ENCODE measurements at regions not wholly inside any gene's neighbourhood (a gene's known extent, or its start where the extent isn't known, plus 50 kb on each side); places are given as distances from the start of the nearest gene placed in this dataset.

DNA sequence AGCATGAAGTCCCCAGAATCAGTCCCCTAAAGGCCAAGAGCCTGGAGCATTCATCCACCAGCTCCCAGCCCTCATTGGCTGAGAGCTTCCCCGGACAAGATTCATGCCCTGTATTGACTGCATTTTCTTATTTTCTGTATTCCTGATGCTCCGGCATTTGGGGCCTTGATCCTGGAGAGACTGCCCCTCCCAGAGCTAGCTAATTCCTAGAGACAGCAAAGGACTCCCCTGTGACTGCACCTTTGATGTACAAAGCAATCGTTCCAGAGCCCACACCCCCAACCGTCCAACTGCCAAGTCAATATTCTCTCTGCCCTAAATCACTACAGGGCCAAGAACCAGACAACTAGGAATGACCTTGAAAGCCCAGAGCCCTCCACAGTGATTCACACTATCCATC lies 93.4 kb upstream of the CDH5 start:
- no peak overlapping the region for H3K4me3 ChIP-seq (ENCODE audit: low read length)
- no peaks in the 10 kb centered on the region for H3K36me3 ChIP-seq (ENCODE audit: control insufficient read depth, low read depth, low read length)
- H3K9ac ChIP-seq (ENCODE audit: low read length): no peak overlapping the region
- no peak overlapping the region for H3K27ac ChIP-seq (ENCODE audit: low read length)
- peaks cover 14% of the 10 kb centered on the region for H3K27me3 ChIP-seq (ENCODE audit: control insufficient read depth, insufficient read depth, low read length)
- H3K9me3 ChIP-seq (ENCODE audit: control insufficient read depth, low read depth, low read length): no peaks in the 10 kb centered on the region
- peaks cover 12% of the 10 kb centered on the region for H3K4me1 ChIP-seq (ENCODE audit: control insufficient read depth, low read depth, low read length)

DNA sequence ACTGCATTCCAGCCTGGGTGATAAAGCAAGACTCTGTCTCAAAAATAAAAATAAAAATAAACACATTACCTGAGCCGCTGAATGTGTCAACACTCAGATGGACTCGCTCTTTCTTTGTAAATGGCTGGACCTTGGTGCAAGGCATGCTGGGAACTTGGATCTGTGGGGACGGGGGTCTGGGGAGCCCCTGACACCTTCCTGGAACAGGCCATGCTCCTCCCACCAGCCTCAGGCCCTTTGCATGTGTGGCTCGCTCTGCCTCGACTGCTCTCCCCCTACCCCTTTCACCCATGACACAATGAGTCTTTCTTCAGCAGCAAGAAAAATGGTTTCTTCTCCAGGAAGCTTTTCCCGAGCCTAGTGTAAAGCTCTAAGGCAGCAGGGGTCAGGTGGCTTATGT lies 94.0 kb upstream of the CDH5 start:
- no peaks in the 10 kb centered on the region for H3K9me3 ChIP-seq (ENCODE audit: control insufficient read depth, low read depth, low read length)
- no peak overlapping the region for H3K4me3 ChIP-seq (ENCODE audit: low read length)
- H3K4me1 ChIP-seq (ENCODE audit: control insufficient read depth, low read depth, low read length): peaks cover 12% of the 10 kb centered on the region
- H3K27ac ChIP-seq (ENCODE audit: low read length): no peak overlapping the region
- no peak overlapping the region for H3K9ac ChIP-seq (ENCODE audit: low read length)
- H3K36me3 ChIP-seq (ENCODE audit: control insufficient read depth, low read depth, low read length): no peaks in the 10 kb centered on the region
- peaks cover 15% of the 10 kb centered on the region for H3K27me3 ChIP-seq (ENCODE audit: control insufficient read depth, insufficient read depth, low read length)

DNA sequence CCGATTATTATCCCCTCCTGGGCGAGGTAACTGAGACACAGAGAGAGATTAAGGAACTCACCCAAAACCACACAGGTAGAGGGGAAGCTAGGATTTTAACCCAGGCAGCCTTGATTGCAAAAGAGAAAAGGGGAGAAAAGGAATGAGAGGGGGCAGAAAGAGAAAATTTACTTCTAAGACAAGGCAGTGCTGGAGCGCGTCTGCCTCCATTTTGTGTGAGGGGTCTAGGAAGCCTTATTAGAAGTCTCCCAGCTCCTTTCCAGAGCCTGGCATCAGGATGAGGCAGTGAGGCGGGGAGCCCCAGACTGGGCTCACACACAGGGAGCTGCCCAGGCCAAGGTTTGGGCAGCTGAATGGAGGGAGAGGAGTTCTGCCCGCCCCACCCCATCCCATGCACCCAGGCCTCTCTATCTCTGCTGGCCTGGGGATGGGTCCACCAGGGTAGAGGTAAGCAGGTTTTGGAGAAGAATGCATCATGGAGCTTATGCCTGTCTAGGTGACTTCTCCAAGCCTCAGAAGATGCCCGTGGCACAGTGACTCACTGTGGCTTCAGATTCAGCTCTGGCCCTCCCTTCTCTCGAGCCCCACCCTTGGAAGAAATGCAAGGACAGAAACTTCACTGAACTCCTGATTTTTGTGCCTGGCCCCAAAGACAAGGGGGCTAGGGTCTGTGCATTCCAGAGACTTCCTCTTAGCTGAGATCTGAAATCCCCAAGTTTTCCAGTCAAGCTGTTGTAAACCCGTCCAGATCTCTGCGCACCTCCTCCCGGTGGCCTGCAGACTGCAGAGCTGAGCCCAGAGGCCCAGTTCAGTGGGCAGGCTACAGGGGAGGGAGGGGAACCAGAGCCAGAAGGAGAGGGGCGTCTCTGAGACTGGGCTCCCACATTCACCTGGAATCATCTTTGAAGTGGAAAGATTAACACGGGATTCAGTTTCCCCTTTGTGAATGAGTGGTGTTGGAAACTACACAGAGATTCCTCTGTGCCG lies 95.1 kb upstream of the CDH5 start:
- Histone ChIP-seq H3K36me3 (ENCODE audit: control insufficient read depth, low read depth, low read length) (no peaks in the 10 kb centered on the region), H3K9ac (ENCODE audit: low read length) (no peak overlapping the region), H3K27ac (ENCODE audit: low read length) (no peak overlapping the region), H3K27me3 (ENCODE audit: control insufficient read depth, insufficient read depth, low read length) (peaks cover 23% of the 10 kb centered on the region), H3K4me3 (ENCODE audit: low read length) (no peak overlapping the region), H3K9me3 (ENCODE audit: control insufficient read depth, low read depth, low read length) (no peaks in the 10 kb centered on the region), H3K4me1 (ENCODE audit: control insufficient read depth, low read depth, low read length) (peaks cover 15% of the 10 kb centered on the region)

DNA sequence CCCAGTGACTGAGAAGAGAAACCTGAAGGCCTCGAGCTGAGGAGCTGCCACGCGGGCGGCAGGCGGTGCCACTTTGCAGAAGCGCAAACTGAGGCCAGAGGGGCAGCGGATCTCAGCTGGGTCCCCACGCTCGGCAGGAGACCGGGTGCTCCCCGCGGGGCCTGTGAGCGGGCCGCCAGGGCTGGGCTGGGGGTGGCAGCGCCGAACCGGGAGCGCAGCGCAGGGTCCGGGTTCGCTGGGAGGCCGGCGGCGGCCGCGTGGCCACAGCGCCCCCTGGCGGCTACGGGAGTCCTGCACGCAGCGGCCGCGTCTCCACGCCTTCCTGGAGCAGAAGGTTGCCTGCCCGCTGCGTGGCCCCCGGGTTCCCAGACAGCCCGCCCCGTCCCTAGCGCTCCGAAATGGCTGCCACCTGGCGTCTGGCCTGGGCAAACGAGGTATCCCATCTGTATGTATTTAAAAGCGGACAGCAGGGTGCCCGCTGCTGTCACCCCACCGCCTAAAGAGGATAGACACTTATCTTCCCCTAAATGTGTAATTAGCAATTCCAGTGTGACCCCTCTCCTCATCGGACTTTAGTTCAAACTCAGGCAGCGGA lies 96.1 kb upstream of the CDH5 start:
- peaks cover 26% of the 10 kb centered on the region for H3K27me3 ChIP-seq (ENCODE audit: control insufficient read depth, insufficient read depth, low read length)

DNA sequence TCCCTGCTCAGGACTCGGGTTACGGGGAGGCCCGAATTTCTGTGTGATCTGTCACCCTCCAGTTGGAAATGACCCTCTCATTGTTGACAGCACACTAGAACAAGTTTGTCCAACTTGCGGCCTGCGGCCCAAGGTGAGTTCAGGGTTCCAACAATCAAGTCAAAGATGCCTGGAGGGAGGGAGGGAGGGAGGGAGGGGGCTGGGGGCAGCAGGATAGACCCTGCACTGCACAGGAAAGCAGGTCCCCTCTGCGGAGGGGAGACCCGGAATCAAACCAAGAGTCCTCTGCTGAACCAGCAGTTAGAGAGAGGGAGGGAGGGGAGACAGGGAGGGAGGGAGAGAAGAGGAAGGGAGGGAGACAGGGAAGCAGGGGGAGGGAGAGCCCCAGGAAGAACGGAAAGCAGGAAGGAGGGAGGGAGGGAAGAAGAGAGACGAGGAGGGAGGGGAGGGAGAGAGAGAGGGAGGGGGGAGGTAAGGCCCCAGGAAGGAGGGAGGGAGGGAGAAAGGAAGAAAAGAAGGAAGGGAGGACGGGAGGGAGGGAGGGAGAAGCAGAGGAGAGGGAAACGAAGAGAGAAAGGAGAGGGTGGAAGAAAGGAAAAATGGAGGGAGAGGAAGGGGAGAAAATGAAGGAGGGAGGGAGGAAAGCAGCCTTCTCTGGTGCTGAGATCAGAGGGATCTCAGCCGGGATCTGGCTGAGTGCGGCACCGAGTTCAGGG lies 96.7 kb upstream of the CDH5 start:
- peak overlapping the region; percentile 54 for H3K4me3 ChIP-seq (ENCODE audit: low read length)
- no peak overlapping the region for H3K27ac ChIP-seq (ENCODE audit: low read length)
- peaks cover 8% of the 10 kb centered on the region for H3K4me1 ChIP-seq (ENCODE audit: control insufficient read depth, low read depth, low read length)
- H3K9ac ChIP-seq (ENCODE audit: low read length): peak overlapping the region; percentile 23
- H3K27me3 ChIP-seq (ENCODE audit: control insufficient read depth, insufficient read depth, low read length): peaks cover 26% of the 10 kb centered on the region
- no peaks in the 10 kb centered on the region for H3K9me3 ChIP-seq (ENCODE audit: control insufficient read depth, low read depth, low read length)
- no peaks in the 10 kb centered on the region for H3K36me3 ChIP-seq (ENCODE audit: control insufficient read depth, low read depth, low read length)

More for the DNA sequence above, 96.1 kb upstream of the CDH5 start:
- Histone ChIP-seq H3K9me3 (ENCODE audit: control insufficient read depth, low read depth, low read length) (no peaks in the 10 kb centered on the region), H3K4me3 (ENCODE audit: low read length) (peak overlapping the region; percentile 54), H3K9ac (ENCODE audit: low read length) (peak overlapping the region; percentile 23), H3K4me1 (ENCODE audit: control insufficient read depth, low read depth, low read length) (peaks cover 8% of the 10 kb centered on the region), H3K27ac (ENCODE audit: low read length) (no peak overlapping the region), H3K36me3 (ENCODE audit: control insufficient read depth, low read depth, low read length) (no peaks in the 10 kb centered on the region)

DNA sequence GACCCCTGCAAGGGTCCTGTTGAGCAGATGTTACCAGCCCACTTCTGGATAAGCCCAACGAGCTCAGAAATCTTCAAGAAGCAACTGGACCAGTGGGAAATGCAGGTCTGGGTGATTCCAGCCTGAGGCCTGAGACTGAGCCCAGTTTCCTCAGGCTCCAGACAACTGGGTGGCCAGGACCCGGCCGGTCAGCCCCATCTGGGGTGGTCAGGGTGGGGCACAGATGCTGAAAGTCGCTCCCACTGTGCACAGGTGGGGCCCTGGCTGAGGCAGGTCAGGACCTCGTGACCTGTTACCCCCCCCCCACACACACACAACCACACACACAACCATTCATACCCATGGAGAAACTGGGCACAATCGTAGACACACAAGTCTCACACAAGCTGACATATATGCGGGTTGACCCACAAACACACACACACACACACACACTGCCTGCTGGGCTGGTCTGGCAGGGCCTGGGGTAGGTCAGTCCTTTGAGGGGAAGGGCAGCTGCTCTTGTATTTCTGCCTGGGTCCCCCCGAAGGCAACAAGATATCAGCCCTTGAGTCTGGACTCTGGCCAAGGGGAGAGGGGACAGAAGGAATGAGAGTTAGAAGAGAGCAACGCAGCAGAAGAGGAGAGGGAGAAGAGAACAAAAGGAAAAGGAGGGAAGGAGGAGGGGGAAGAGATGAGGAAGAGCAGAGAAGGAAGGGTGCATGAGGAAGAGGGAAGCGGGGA lies 99.0 kb upstream of the CDH5 start:
- Histone ChIP-seq H3K36me3 (ENCODE audit: control insufficient read depth, low read depth, low read length) (no peaks in the 10 kb centered on the region), H3K27me3 (ENCODE audit: control insufficient read depth, insufficient read depth, low read length) (peaks cover 26% of the 10 kb centered on the region), H3K27ac (ENCODE audit: low read length) (no peak overlapping the region), H3K4me3 (ENCODE audit: low read length) (no peak overlapping the region), H3K4me1 (ENCODE audit: control insufficient read depth, low read depth, low read length) (peaks cover 8% of the 10 kb centered on the region), H3K9me3 (ENCODE audit: control insufficient read depth, low read depth, low read length) (no peaks in the 10 kb centered on the region), H3K9ac (ENCODE audit: low read length) (no peak overlapping the region)

DNA sequence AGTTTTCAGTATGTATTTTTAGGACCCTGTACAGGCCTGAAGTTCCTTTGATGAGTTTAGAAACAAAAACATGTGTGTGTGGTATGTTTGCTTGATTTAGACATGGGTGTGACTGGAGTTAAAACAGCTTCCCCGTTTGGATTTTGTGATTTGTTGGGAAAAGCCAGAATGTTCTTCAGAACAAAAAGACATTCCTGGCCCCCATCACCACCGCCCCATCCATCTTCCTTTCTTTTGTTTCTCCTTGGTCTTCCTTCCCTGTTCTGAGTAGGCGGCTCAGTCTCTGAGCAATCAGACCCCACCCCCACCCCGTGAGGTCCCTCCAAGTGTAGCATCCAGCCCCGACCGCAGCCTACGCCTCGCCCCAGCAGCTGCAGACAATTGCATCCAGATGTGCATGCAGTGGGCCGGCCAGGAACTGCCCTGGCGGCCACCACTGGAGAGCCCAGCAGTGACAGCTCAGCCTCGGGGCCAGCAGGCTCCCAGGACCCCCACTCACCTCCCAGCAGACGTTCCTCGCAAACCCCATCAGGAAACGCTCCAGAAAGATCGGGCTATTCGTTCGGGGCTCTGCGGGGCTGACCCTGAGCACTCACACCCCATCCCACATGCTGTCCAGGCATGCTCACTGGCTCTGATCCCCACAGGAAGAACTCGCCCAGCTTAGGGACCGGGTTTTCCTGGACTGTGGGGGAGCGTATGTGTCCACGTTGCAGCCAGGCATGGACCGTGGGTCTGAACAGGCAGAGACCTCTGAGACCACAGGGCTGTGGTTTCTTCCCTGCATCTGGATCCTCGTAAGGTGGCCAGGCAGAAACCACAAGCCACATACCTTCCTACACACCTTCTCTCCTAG lies 99.8 kb upstream of the CDH5 start:
- H3K27me3 ChIP-seq (ENCODE audit: control insufficient read depth, insufficient read depth, low read length): peaks cover 23% of the 10 kb centered on the region
- no peaks in the 10 kb centered on the region for H3K36me3 ChIP-seq (ENCODE audit: control insufficient read depth, low read depth, low read length)
- peaks cover 8% of the 10 kb centered on the region for H3K4me1 ChIP-seq (ENCODE audit: control insufficient read depth, low read depth, low read length)
- no peak overlapping the region for H3K9ac ChIP-seq (ENCODE audit: low read length)
- no peaks in the 10 kb centered on the region for H3K9me3 ChIP-seq (ENCODE audit: control insufficient read depth, low read depth, low read length)
- no peak overlapping the region for H3K4me3 ChIP-seq (ENCODE audit: low read length)
- no peak overlapping the region for H3K27ac ChIP-seq (ENCODE audit: low read length)

DNA sequence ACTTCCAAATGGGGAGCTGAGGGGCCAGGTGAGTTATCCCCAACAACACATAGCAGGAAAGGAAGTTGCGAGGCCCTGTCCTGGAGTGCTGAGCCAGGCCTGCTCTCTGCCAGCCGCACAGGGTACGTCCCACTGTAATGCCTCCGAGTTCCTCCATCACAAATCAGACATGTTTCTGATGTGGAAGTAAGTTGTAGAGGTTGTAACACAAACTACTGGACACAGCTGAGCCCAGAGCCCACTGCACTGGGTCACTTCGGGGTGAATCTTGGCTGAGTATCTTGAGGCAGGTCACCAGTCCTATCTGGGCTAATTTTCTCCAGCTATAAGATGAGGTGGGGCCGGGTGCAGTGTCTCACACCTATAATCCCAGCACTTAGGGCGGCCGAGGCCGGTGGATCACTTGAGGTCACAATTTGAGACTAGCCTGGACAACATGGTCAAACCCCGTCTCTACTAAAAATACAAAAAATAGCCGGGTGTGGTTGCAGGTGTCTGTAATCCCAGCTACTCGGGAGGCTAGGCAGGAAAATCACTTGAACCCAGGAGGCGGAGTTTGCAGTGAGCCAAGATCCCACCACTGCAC lies 100.8 kb upstream of the CDH5 start:
- Histone ChIP-seq H3K4me3 (ENCODE audit: low read length) (no peak overlapping the region), H3K36me3 (ENCODE audit: control insufficient read depth, low read depth, low read length) (no peaks in the 10 kb centered on the region), H3K9ac (ENCODE audit: low read length) (no peak overlapping the region), H3K27me3 (ENCODE audit: control insufficient read depth, insufficient read depth, low read length) (peaks cover 16% of the 10 kb centered on the region), H3K4me1 (ENCODE audit: control insufficient read depth, low read depth, low read length) (peaks cover 4% of the 10 kb centered on the region), H3K27ac (ENCODE audit: low read length) (no peak overlapping the region), H3K9me3 (ENCODE audit: control insufficient read depth, low read depth, low read length) (no peaks in the 10 kb centered on the region)

DNA sequence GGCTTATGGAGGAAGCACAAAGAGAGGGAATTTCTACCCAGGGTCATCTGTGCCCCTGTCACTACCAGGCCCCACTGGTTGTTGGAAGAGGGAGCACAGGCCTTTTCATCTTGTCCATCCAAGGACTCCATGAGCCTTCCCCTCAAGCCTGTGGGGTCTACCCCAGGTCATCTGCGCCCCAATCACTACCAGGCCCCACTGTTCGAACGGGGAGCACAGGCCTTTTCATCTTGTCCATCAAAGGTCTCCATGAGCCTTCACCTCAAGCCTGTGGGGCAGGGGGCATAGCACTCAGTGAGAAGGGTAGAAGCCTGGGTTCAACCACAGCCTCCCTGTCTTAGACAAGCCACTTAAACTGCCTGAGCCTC lies 101.5 kb upstream of the CDH5 start:
- Histone ChIP-seq H3K4me1 (ENCODE audit: control insufficient read depth, low read depth, low read length) (peaks cover 3% of the 10 kb centered on the region), H3K9ac (ENCODE audit: low read length) (no peak overlapping the region), H3K36me3 (ENCODE audit: control insufficient read depth, low read depth, low read length) (no peaks in the 10 kb centered on the region), H3K9me3 (ENCODE audit: control insufficient read depth, low read depth, low read length) (no peaks in the 10 kb centered on the region), H3K27ac (ENCODE audit: low read length) (no peak overlapping the region), H3K4me3 (ENCODE audit: low read length) (no peak overlapping the region), H3K27me3 (ENCODE audit: control insufficient read depth, insufficient read depth, low read length) (peaks cover 16% of the 10 kb centered on the region)

DNA sequence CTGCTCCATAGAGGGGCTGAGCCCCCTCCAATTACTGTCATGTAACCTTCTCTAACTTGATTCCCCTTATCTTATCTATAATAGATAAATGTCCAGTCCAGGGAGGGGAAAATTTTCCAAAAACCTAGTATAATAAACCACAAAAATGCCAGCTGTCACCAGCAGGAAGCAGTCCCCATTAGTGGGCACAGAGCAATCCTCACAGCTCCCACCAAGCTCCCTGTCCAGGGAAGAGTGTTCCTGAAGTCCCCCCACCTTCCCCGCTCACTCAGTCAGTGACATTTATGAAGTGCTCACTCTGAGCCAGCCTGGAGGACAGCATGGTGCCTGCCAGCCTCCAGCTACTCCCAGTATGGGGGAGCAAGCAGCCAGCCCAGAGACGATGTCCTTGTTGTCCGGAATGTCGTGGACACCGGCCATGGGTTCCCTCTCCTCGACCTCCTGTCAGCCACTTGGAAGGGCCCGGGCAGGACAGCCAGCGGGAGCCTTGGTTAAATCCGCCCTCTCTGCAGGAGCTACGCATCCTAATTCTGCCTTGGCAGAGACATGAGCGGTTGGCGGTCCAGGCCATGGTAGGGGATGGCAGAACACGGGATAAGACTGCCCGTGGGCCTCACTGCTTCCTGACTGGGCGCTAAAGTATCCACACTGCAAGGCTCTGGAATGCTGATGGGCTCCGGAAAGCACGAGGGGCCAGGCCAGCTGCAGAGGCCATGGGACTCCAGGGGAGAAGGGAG lies 102.0 kb upstream of the CDH5 start:
- peaks cover 3% of the 10 kb centered on the region for H3K4me1 ChIP-seq (ENCODE audit: control insufficient read depth, low read depth, low read length)
- no peak overlapping the region for H3K9ac ChIP-seq (ENCODE audit: low read length)
- H3K4me3 ChIP-seq (ENCODE audit: low read length): no peak overlapping the region
- H3K9me3 ChIP-seq (ENCODE audit: control insufficient read depth, low read depth, low read length): no peaks in the 10 kb centered on the region
- no peaks in the 10 kb centered on the region for H3K36me3 ChIP-seq (ENCODE audit: control insufficient read depth, low read depth, low read length)
- H3K27me3 ChIP-seq (ENCODE audit: control insufficient read depth, insufficient read depth, low read length): peaks cover 16% of the 10 kb centered on the region
- H3K27ac ChIP-seq (ENCODE audit: low read length): no peak overlapping the region
